GM13977 (cell line): ENCODE measurements at regions not wholly inside any gene's neighbourhood (a gene's known extent, or its start where the extent isn't known, plus 50 kb on each side); places are given as distances from the start of the nearest gene placed in this dataset.
"Not testable (repeated sequence)": the region's sequence is repeated elsewhere in the genome, so short reads cannot be mapped to it uniquely, and the experiment has no call there.

Experiments
- DNase-seq: peaks from one replicate; pipeline ENCODE4 v3.0.0; 2012; ENCODE audit warnings: low spot score
- CTCF ChIP-seq: IDR thresholded peaks from 2 replicates; pipeline ENCODE4 v1.5.1; 2012; ENCODE audit warnings: mild to moderate bottlenecking, control low read depth; ENCODE audit not compliant: insufficient read depth; ENCODE audit errors: extremely low read depth, missing control alignments
- in situ Hi-C: fragments of 300-500 bp; cut with MboI; formaldehyde crosslinking; loops from one replicate; pipeline ENCODE4 v1.12.0; 2022; ENCODE audit warnings: low sequenced_read_pairs, low pct_unique_long_range_greater_than_20kb, mixed read lengths, inconsistent platforms; ENCODE audit not compliant: unreplicated experiment

- DNase-seq, in situ Hi-C loops: not testable (repeated sequence)
Observed at GRCh38 chr10:93127642-93128215, 54.0 kb downstream of the CYP26A1 start.

- in situ Hi-C loops, result no loop called here
- DNase-seq, result no peak
- TF ChIP-seq CTCF, result no peak
Observed at GRCh38 chr10:93131986-93132385, 58.3 kb downstream of the CYP26A1 start.

- DNase-seq, result no peak
- no peak for TF ChIP-seq CTCF
Observed at GRCh38 chr10:93138113-93138870, 64.6 kb downstream of the CYP26A1 start.

GRCh38 chr10:93139059-93139655 is 65.5 kb downstream of the CYP26A1 start:
- DNase-seq, result no peak
- in situ Hi-C loops, result no loop called here
- TF ChIP-seq CTCF, result no peak

More at GRCh38 chr10:93138113-93138870, 64.6 kb downstream of the CYP26A1 start:
- in situ Hi-C loops, result no loop called here

DNA sequence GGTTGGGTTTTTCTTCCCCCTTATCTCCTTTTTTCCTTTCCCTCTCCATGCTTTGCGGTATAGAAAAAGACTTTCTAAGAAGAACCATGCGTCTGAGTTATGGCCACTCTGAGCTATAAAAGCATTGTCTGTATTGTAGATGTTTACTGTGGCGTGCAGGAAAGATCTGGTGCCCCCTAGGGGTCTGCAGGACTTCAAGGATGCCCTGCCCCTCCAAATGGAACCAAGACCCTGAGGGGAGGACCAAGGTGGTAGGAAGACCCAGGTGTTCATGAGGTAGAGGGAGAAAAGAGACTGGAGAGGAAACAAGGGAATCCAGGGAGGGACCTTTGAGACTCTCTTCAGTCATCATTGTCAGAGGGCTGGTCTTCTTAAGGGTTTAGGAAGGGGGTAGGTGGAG is 68.8 kb downstream of the CYP26A1 start:
- DNase-seq, result no peak
- no peak for TF ChIP-seq CTCF
- in situ Hi-C loops, result no loop called here

DNA sequence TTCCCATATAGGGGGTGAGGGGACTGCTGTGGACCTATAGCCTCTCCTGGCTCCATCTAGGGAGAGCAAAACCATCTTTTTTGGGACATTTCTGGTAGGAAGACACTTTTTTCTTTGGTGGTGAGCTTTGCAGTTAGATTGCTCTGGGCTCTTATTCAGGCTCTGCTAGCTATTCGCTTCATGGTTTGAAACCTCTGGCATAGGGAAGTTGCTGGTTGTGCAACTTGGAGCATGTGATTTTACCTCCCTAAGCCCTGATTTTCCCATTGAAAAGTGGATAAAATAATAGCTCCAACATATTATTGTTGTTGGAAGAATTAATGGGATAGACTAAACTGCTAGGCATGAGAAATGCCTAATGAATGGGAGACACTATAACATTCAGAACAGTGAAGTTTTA is 69.6 kb downstream of the CYP26A1 start:
- no peak for TF ChIP-seq CTCF
- no peak for DNase-seq

GRCh38 chr10:93146336-93146735 is 72.6 kb downstream of the CYP26A1 start:
- no peak for DNase-seq
- TF ChIP-seq CTCF, result no peak
- in situ Hi-C loops, result no loop called here

More for the DNA sequence above, 69.6 kb downstream of the CYP26A1 start:
- in situ Hi-C loops, result no loop called here
